GM21360 (cell line): ENCODE measurements at regions not wholly inside any gene's neighbourhood (a gene's known extent, or its start where the extent isn't known, plus 50 kb on each side); places are given as distances from the start of the nearest gene placed in this dataset.
"Not testable (repeated sequence)": the region's sequence is repeated elsewhere in the genome, so short reads cannot be mapped to it uniquely, and the experiment has no call there.

ENCODE experiments used
- ATAC-seq: cut with Tn5 transposase; IDR thresholded peaks from one replicate; pipeline ENCODE4 v1.9.1; 2021; ENCODE audit warnings: mild to moderate bottlenecking, moderate library complexity; ENCODE audit not compliant: unreplicated experiment

GRCh38 chr5:63125862-63126261 lies 547.2 kb downstream of the LRRC70 start:
- peak; percentile 89 for ATAC-seq

GRCh38 chr5:63125392-63125791 lies 546.8 kb downstream of the LRRC70 start:
- ATAC-seq = no peak

GRCh38 chr5:63124266-63124665 lies 545.6 kb downstream of the LRRC70 start:
- no peak for ATAC-seq

GRCh38 chr5:63121471-63121870 lies 542.9 kb downstream of the LRRC70 start:
- no peak for ATAC-seq

- no peak for ATAC-seq
Observed at GRCh38 chr5:63118221-63118620, 539.6 kb downstream of the LRRC70 start.

GRCh38 chr5:63111891-63112290 lies 533.3 kb downstream of the LRRC70 start:
- ATAC-seq = no peak

GRCh38 chr5:63101870-63102269 lies 523.3 kb downstream of the LRRC70 start:
- ATAC-seq = no peak

- no peak for ATAC-seq
Observed at GRCh38 chr5:63097286-63097685, 518.7 kb downstream of the LRRC70 start.

- no peak for ATAC-seq
Observed at GRCh38 chr5:63094730-63095129, 516.1 kb downstream of the LRRC70 start.

- ATAC-seq = no peak
Observed at GRCh38 chr5:63089147-63089546, 510.5 kb downstream of the LRRC70 start.

GRCh38 chr5:63085561-63085960 lies 506.9 kb downstream of the LRRC70 start:
- no peak for ATAC-seq

GRCh38 chr5:63083689-63084088 lies 505.1 kb downstream of the LRRC70 start:
- ATAC-seq = not testable (repeated sequence)

GRCh38 chr5:63081402-63081801 lies 502.8 kb downstream of the LRRC70 start:
- ATAC-seq = no peak

- no peak for ATAC-seq
Observed at GRCh38 chr5:63070001-63070400, 491.4 kb downstream of the LRRC70 start.

- no peak for ATAC-seq
Observed at GRCh38 chr5:63055421-63055820, 476.8 kb downstream of the LRRC70 start.

GRCh38 chr5:63053019-63053638 lies 474.5 kb downstream of the LRRC70 start:
- ATAC-seq = no peak

- ATAC-seq = no peak
Observed at GRCh38 chr5:63050916-63051315, 472.3 kb downstream of the LRRC70 start.

GRCh38 chr5:63049935-63050334 lies 471.3 kb downstream of the LRRC70 start:
- ATAC-seq = no peak

- ATAC-seq = no peak
Observed at GRCh38 chr5:63043792-63044191, 465.2 kb downstream of the LRRC70 start.

GRCh38 chr5:63032343-63032742 lies 453.7 kb downstream of the LRRC70 start:
- no peak for ATAC-seq

- ATAC-seq = no peak
Observed at GRCh38 chr5:63029891-63030290, 451.3 kb downstream of the LRRC70 start.

GRCh38 chr5:63025679-63026078 lies 447.1 kb downstream of the LRRC70 start:
- ATAC-seq = no peak

GRCh38 chr5:63022403-63022802 lies 443.8 kb downstream of the LRRC70 start:
- ATAC-seq = no peak
